ENCODE measurements at regions not wholly inside any gene's neighbourhood (a gene's known extent, or its start where the extent isn't known, plus 50 kb on each side); places are given as distances from the start of the nearest gene placed in this dataset.
A peak's percentile ranks its signal among the peaks of the same experiment; 100 is the strongest.
"Not testable (repeated sequence)": the region's sequence is repeated elsewhere in the genome, so short reads cannot be mapped to it uniquely, and the experiment has no call there.

- H3K27ac ChIP-seq = no peak overlapping the region
- WGBS, 3 donors = 74 to 76% (median 76%) methylated on average over 24 of the region's 24 CpGs
Observed at GRCh38 chr22:49657275-49657973, 170.2 kb downstream of the BRD1 start.

GRCh38 chr22:49656883-49657274 is 170.8 kb downstream of the BRD1 start:
- intact Hi-C loops (cut with DNase I) = loop anchor here in 2 of 4 donors (10.0 kb wide), 2 partner anchors 58 to 62 kb away; no protein-coding TSS in a partner anchor
- peak overlapping the region; percentile 22 for H3K4me3 ChIP-seq
- not testable (repeated sequence) for H3K27ac ChIP-seq; H3K9me3 ChIP-seq; H3K36me3 ChIP-seq; H3K27me3 ChIP-seq; H3K4me1 ChIP-seq (ENCODE audit: insufficient read depth); DNase-seq
- WGBS, 3 donors = 72 to 81% (median 80%) methylated on average over 19 of the region's 19 CpGs

More at GRCh38 chr22:49657275-49657973, 170.2 kb downstream of the BRD1 start:
- Histone ChIP-seq H3K9me3 (no peaks in the 10 kb centered on the region), H3K27me3 (no peaks in the 10 kb centered on the region), H3K4me1 (ENCODE audit: insufficient read depth) (no peaks in the 10 kb centered on the region), H3K36me3 (no peaks in the 10 kb centered on the region), H3K4me3 (peak overlapping the region; percentile 22)
- no peak for TF ChIP-seq CTCF (IDR thresholded peaks at IDR 0.05)
- TF ChIP-seq POLR2A (IDR thresholded peaks at IDR 0.05) = no peak
- no peak for TF ChIP-seq EP300 (IDR thresholded peaks at IDR 0.05)
- intact Hi-C loops (cut with DNase I) = loop anchor here in 2 of 4 donors (10.0 kb wide), 2 partner anchors 57 to 63 kb away; no protein-coding TSS in a partner anchor
- peak in 2 of 5 donors; percentile 37 to 55 for DNase-seq

- no peak for TF ChIP-seq POLR2A (IDR thresholded peaks at IDR 0.05)
- no peak for TF ChIP-seq EP300 (IDR thresholded peaks at IDR 0.05)
- TF ChIP-seq CTCF (IDR thresholded peaks at IDR 0.05) = no peak
- no peak overlapping the region for H3K27ac ChIP-seq
- H3K27me3 ChIP-seq = no peaks in the 10 kb centered on the region
- no peaks in the 10 kb centered on the region for H3K36me3 ChIP-seq
- no peaks in the 10 kb centered on the region for H3K9me3 ChIP-seq
- H3K4me1 ChIP-seq (ENCODE audit: insufficient read depth) = no peaks in the 10 kb centered on the region
- peak overlapping the region; percentile 22 for H3K4me3 ChIP-seq
- intact Hi-C loops (cut with DNase I) = loop anchor here in 2 of 4 donors (10.0 kb wide), 2 partner anchors 58 to 62 kb away; no protein-coding TSS in a partner anchor
- 88 to 91% (median 89%) methylated on average over 20 to 25 of the region's 25 CpGs for WGBS, 3 donors
- no peak for DNase-seq
Observed at GRCh38 chr22:49656291-49656851, 171.3 kb downstream of the BRD1 start.

GRCh38 chr22:49655168-49655812 is 172.4 kb downstream of the BRD1 start:
- no peak for DNase-seq
- Histone ChIP-seq H3K36me3 (no peaks in the 10 kb centered on the region), H3K4me3 (no peak overlapping the region), H3K27me3 (no peaks in the 10 kb centered on the region), H3K4me1 (ENCODE audit: insufficient read depth) (no peaks in the 10 kb centered on the region), H3K27ac (no peak overlapping the region), H3K9me3 (no peaks in the 10 kb centered on the region)
- WGBS, 3 donors = 62 to 63% (median 63%) methylated on average over 29 of the region's 29 CpGs
- intact Hi-C loops (cut with DNase I) = loop anchor here in 2 of 4 donors (10.0 kb wide), 2 partner anchors 60 kb away; no protein-coding TSS in a partner anchor
- no peak for TF ChIP-seq EP300 (IDR thresholded peaks at IDR 0.05)
- TF ChIP-seq CTCF (IDR thresholded peaks at IDR 0.05) = no peak
- TF ChIP-seq POLR2A (IDR thresholded peaks at IDR 0.05) = no peak
